Fibroblast of pulmonary artery (primary cell): ENCODE measurements at regions not wholly inside any gene's neighbourhood (a gene's known extent, or its start where the extent isn't known, plus 50 kb on each side); places are given as distances from the start of the nearest gene placed in this dataset.
A peak's percentile ranks its signal among the peaks of the same experiment; 100 is the strongest.

Source experiments
- DNase-seq: peaks from one replicate; pipeline ENCODE4 v3.0.0-alpha.2; 2010; ENCODE audit warnings: low read depth
- H3K4me3 ChIP-seq: replicated peaks from 2 replicates; pipeline ENCODE4 v1.5.1; 2011; ENCODE audit warnings: low read depth, mild to moderate bottlenecking, control low read depth, low read length, moderate library complexity
- CTCF ChIP-seq: IDR thresholded peaks from 2 replicates; pipeline ENCODE4 v1.5.1; 2011; ENCODE audit warnings: mild to moderate bottlenecking, control low read depth, low read length, inconsistent platforms; ENCODE audit errors: missing control alignments

- DNase-seq = peak; percentile 17
- H3K4me3 ChIP-seq = no peak overlapping the region
- no peak for TF ChIP-seq CTCF
Observed at GRCh38 chr10:124332426-124332825, 86.3 kb downstream of the OAT start.

- DNase-seq = no peak
Observed at GRCh38 chr10:124329941-124330340, 88.8 kb downstream of the OAT start.

GRCh38 chr10:124329362-124329761 lies 89.4 kb downstream of the OAT start:
- TF ChIP-seq CTCF = no peak
- no peak for DNase-seq
- no peak overlapping the region for H3K4me3 ChIP-seq

More at GRCh38 chr10:124329941-124330340, 88.8 kb downstream of the OAT start:
- TF ChIP-seq CTCF = no peak
- no peak overlapping the region for H3K4me3 ChIP-seq

- no peak overlapping the region for H3K4me3 ChIP-seq
- no peak for TF ChIP-seq CTCF
- no peak for DNase-seq
Observed at GRCh38 chr10:124328477-124329220, 90.1 kb downstream of the OAT start.

GRCh38 chr10:124325998-124326636 lies 92.6 kb downstream of the OAT start:
- no peak for DNase-seq
- H3K4me3 ChIP-seq = no peak overlapping the region
- TF ChIP-seq CTCF = no peak

GRCh38 chr10:124325633-124325914 lies 93.1 kb downstream of the OAT start:
- no peak for DNase-seq
- no peak overlapping the region for H3K4me3 ChIP-seq
- no peak for TF ChIP-seq CTCF
